ENCODE measurements at regions not wholly inside any gene's neighbourhood (a gene's known extent, or its start where the extent isn't known, plus 50 kb on each side); places are given as distances from the start of the nearest gene placed in this dataset.

- Histone ChIP-seq H3K9ac (ENCODE audit: low read length) (no peak overlapping the region), H3K14ac (ENCODE audit: low read length in 2 of 2) (no peak overlapping the region), H2AK5ac (ENCODE audit: low read length, severe bottlenecking) (no peak overlapping the region), H2BK12ac (ENCODE audit: low read length in 2 of 2) (no peak overlapping the region), H3K27me3 (ENCODE audit: control insufficient read depth in 1 of 2, insufficient read depth in 1 of 2, low read length in 2 of 2) (no peaks in the 10 kb centered on the region), H4K91ac (ENCODE audit: low read length) (no peak overlapping the region), H3K4me3 (ENCODE audit: insufficient read depth in 1 of 2, low read depth in 1 of 2, low read length in 2 of 2) (no peak overlapping the region), H2BK15ac (ENCODE audit: low read depth, poor library complexity, severe bottlenecking) (no peak overlapping the region), H3K4me2 (ENCODE audit: low read length, poor library complexity, severe bottlenecking) (no peak overlapping the region), H3K18ac (ENCODE audit: low read depth in 1 of 2, low read length in 2 of 2) (no peak overlapping the region), H3K79me1 (replicated peaks; ENCODE audit: low read length, poor library complexity, severe bottlenecking) (no peaks in the 10 kb centered on the region), H3K36me3 (ENCODE audit: control insufficient read depth in 1 of 2, insufficient read depth in 2 of 2, low read depth in 1 of 2, low read length in 2 of 2) (no peaks in the 10 kb centered on the region), H3K4ac (ENCODE audit: low read depth in 1 of 2, low read length in 2 of 2) (no peak overlapping the region), H2AFZ (ENCODE audit: low read depth, low read length) (no peak overlapping the region), H2BK120ac (ENCODE audit: low read depth, low read length) (no peak overlapping the region), H3K4me1 (ENCODE audit: control insufficient read depth, insufficient read depth, low read depth, low read length) (no peaks in the 10 kb centered on the region), H3K23ac (ENCODE audit: low read length in 2 of 2) (no peak overlapping the region), H3K27ac (ENCODE audit: low read length, poor library complexity, severe bottlenecking) (no peak overlapping the region), H2BK5ac (ENCODE audit: low read depth, low read length, poor library complexity, severe bottlenecking) (no peak overlapping the region), H4K8ac (ENCODE audit: low read length) (no peak overlapping the region), H3K9me3 (ENCODE audit: control insufficient read depth, low read length) (no peaks in the 10 kb centered on the region)
- no peak for DNase-seq
- WGBS, result no CpG with 5 or more reads among the region's 1 CpG
Measured at GRCh38 chr4:115655626-115656025, 542.2 kb upstream of the NDST4 start.

GRCh38 chr4:115648786-115649185 is 535.4 kb upstream of the NDST4 start:
- H3K14ac ChIP-seq (ENCODE audit: low read length in 2 of 2), result no peak overlapping the region
- H2BK12ac ChIP-seq (ENCODE audit: low read length in 2 of 2), result no peak overlapping the region
- H3K4me3 ChIP-seq (ENCODE audit: insufficient read depth in 1 of 2, low read depth in 1 of 2, low read length in 2 of 2), result no peak overlapping the region
- no peaks in the 10 kb centered on the region for H3K4me1 ChIP-seq (ENCODE audit: control insufficient read depth, insufficient read depth, low read depth, low read length)
- no peak overlapping the region for H2BK120ac ChIP-seq (ENCODE audit: low read depth, low read length)
- H3K23ac ChIP-seq (ENCODE audit: low read length in 2 of 2), result no peak overlapping the region
- H2AFZ ChIP-seq (ENCODE audit: low read depth, low read length), result no peak overlapping the region
- DNase-seq, result no peak
- no peaks in the 10 kb centered on the region for H3K9me3 ChIP-seq (ENCODE audit: control insufficient read depth, low read length)
- H3K18ac ChIP-seq (ENCODE audit: low read depth in 1 of 2, low read length in 2 of 2), result no peak overlapping the region
- no peak overlapping the region for H2AK5ac ChIP-seq (ENCODE audit: low read length, severe bottlenecking)
- H3K27ac ChIP-seq (ENCODE audit: low read length, poor library complexity, severe bottlenecking), result no peak overlapping the region
- H3K79me1 ChIP-seq (replicated peaks; ENCODE audit: low read length, poor library complexity, severe bottlenecking), result no peaks in the 10 kb centered on the region
- H2BK15ac ChIP-seq (ENCODE audit: low read depth, poor library complexity, severe bottlenecking), result no peak overlapping the region
- H3K4ac ChIP-seq (ENCODE audit: low read depth in 1 of 2, low read length in 2 of 2), result no peak overlapping the region
- no peak overlapping the region for H3K9ac ChIP-seq (ENCODE audit: low read length)
- no peak overlapping the region for H4K8ac ChIP-seq (ENCODE audit: low read length)
- H3K4me2 ChIP-seq (ENCODE audit: low read length, poor library complexity, severe bottlenecking), result peak overlapping the region; percentile 30
- H2BK5ac ChIP-seq (ENCODE audit: low read depth, low read length, poor library complexity, severe bottlenecking), result no peak overlapping the region
- no peaks in the 10 kb centered on the region for H3K27me3 ChIP-seq (ENCODE audit: control insufficient read depth in 1 of 2, insufficient read depth in 1 of 2, low read length in 2 of 2)
- no peaks in the 10 kb centered on the region for H3K36me3 ChIP-seq (ENCODE audit: control insufficient read depth in 1 of 2, insufficient read depth in 2 of 2, low read depth in 1 of 2, low read length in 2 of 2)
- no CpG with 5 or more reads among the region's 1 CpG for WGBS
- no peak overlapping the region for H4K91ac ChIP-seq (ENCODE audit: low read length)

- H2BK12ac ChIP-seq (ENCODE audit: low read length in 2 of 2), result no peak overlapping the region
- H3K9me3 ChIP-seq (ENCODE audit: control insufficient read depth, low read length), result no peaks in the 10 kb centered on the region
- H3K27ac ChIP-seq (ENCODE audit: low read length, poor library complexity, severe bottlenecking), result no peak overlapping the region
- H3K4ac ChIP-seq (ENCODE audit: low read depth in 1 of 2, low read length in 2 of 2), result no peak overlapping the region
- no peak overlapping the region for H4K91ac ChIP-seq (ENCODE audit: low read length)
- H3K79me1 ChIP-seq (replicated peaks; ENCODE audit: low read length, poor library complexity, severe bottlenecking), result no peaks in the 10 kb centered on the region
- no peak overlapping the region for H3K23ac ChIP-seq (ENCODE audit: low read length in 2 of 2)
- H2BK5ac ChIP-seq (ENCODE audit: low read depth, low read length, poor library complexity, severe bottlenecking), result no peak overlapping the region
- H3K36me3 ChIP-seq (ENCODE audit: control insufficient read depth in 1 of 2, insufficient read depth in 2 of 2, low read depth in 1 of 2, low read length in 2 of 2), result no peaks in the 10 kb centered on the region
- H3K4me3 ChIP-seq (ENCODE audit: insufficient read depth in 1 of 2, low read depth in 1 of 2, low read length in 2 of 2), result no peak overlapping the region
- H2BK15ac ChIP-seq (ENCODE audit: low read depth, poor library complexity, severe bottlenecking), result no peak overlapping the region
- H3K18ac ChIP-seq (ENCODE audit: low read depth in 1 of 2, low read length in 2 of 2), result no peak overlapping the region
- no peak overlapping the region for H2AK5ac ChIP-seq (ENCODE audit: low read length, severe bottlenecking)
- WGBS, result 100% methylated on average over 3 of the region's 3 CpGs
- no peak overlapping the region for H4K8ac ChIP-seq (ENCODE audit: low read length)
- H3K4me2 ChIP-seq (ENCODE audit: low read length, poor library complexity, severe bottlenecking), result no peak overlapping the region
- H3K14ac ChIP-seq (ENCODE audit: low read length in 2 of 2), result no peak overlapping the region
- H3K4me1 ChIP-seq (ENCODE audit: control insufficient read depth, insufficient read depth, low read depth, low read length), result no peaks in the 10 kb centered on the region
- no peak overlapping the region for H2AFZ ChIP-seq (ENCODE audit: low read depth, low read length)
- DNase-seq, result no peak
- H2BK120ac ChIP-seq (ENCODE audit: low read depth, low read length), result no peak overlapping the region
- no peak overlapping the region for H3K9ac ChIP-seq (ENCODE audit: low read length)
- no peaks in the 10 kb centered on the region for H3K27me3 ChIP-seq (ENCODE audit: control insufficient read depth in 1 of 2, insufficient read depth in 1 of 2, low read length in 2 of 2)
Measured at GRCh38 chr4:115629270-115629669, 515.9 kb upstream of the NDST4 start.

GRCh38 chr4:115609631-115610030 is 496.2 kb upstream of the NDST4 start:
- Histone ChIP-seq H3K4me3 (ENCODE audit: insufficient read depth in 1 of 2, low read depth in 1 of 2, low read length in 2 of 2) (no peak overlapping the region), H3K4me1 (ENCODE audit: control insufficient read depth, insufficient read depth, low read depth, low read length) (no peaks in the 10 kb centered on the region), H2BK120ac (ENCODE audit: low read depth, low read length) (no peak overlapping the region), H2BK12ac (ENCODE audit: low read length in 2 of 2) (no peak overlapping the region), H4K8ac (ENCODE audit: low read length) (no peak overlapping the region), H3K36me3 (ENCODE audit: control insufficient read depth in 1 of 2, insufficient read depth in 2 of 2, low read depth in 1 of 2, low read length in 2 of 2) (no peaks in the 10 kb centered on the region), H4K91ac (ENCODE audit: low read length) (no peak overlapping the region), H3K9me3 (ENCODE audit: control insufficient read depth, low read length) (no peaks in the 10 kb centered on the region), H3K23ac (ENCODE audit: low read length in 2 of 2) (no peak overlapping the region), H2BK15ac (ENCODE audit: low read depth, poor library complexity, severe bottlenecking) (no peak overlapping the region), H3K18ac (ENCODE audit: low read depth in 1 of 2, low read length in 2 of 2) (no peak overlapping the region), H2AFZ (ENCODE audit: low read depth, low read length) (no peak overlapping the region), H3K9ac (ENCODE audit: low read length) (no peak overlapping the region), H3K27ac (ENCODE audit: low read length, poor library complexity, severe bottlenecking) (no peak overlapping the region), H3K4ac (ENCODE audit: low read depth in 1 of 2, low read length in 2 of 2) (no peak overlapping the region), H3K14ac (ENCODE audit: low read length in 2 of 2) (no peak overlapping the region), H2AK5ac (ENCODE audit: low read length, severe bottlenecking) (no peak overlapping the region), H3K4me2 (ENCODE audit: low read length, poor library complexity, severe bottlenecking) (no peak overlapping the region), H3K79me1 (replicated peaks; ENCODE audit: low read length, poor library complexity, severe bottlenecking) (no peaks in the 10 kb centered on the region), H3K27me3 (ENCODE audit: control insufficient read depth in 1 of 2, insufficient read depth in 1 of 2, low read length in 2 of 2) (no peaks in the 10 kb centered on the region), H2BK5ac (ENCODE audit: low read depth, low read length, poor library complexity, severe bottlenecking) (no peak overlapping the region)
- WGBS, result 96% methylated on average over 1 of the region's 2 CpGs
- DNase-seq, result no peak
